ENCODE measurements at regions not wholly inside any gene's neighbourhood (a gene's known extent, or its start where the extent isn't known, plus 50 kb on each side); places are given as distances from the start of the nearest gene placed in this dataset.

- DNase-seq (ENCODE audit: low spot score) (no peak), ATAC-seq (peak; percentile 13)
- intact Hi-C loops (cut with DNase I): no loop called here
Observed at GRCh38 chr16:85173146-85173980, 61.1 kb upstream of the CIBAR2 start.

- intact Hi-C loops (cut with DNase I): no loop called here
- no peak for DNase-seq (ENCODE audit: low spot score)
- peak; percentile 5 for ATAC-seq
Observed at GRCh38 chr16:85173981-85174751, 61.9 kb upstream of the CIBAR2 start.

GRCh38 chr16:85174871-85175723 is 62.8 kb upstream of the CIBAR2 start:
- intact Hi-C loops (cut with DNase I): no loop called here
- ATAC-seq: no peak
- DNase-seq (ENCODE audit: low spot score): no peak

GRCh38 chr16:85175724-85176233 is 63.5 kb upstream of the CIBAR2 start:
- DNase-seq (ENCODE audit: low spot score) (no peak), ATAC-seq (no peak)
- intact Hi-C loops (cut with DNase I): no loop called here

- intact Hi-C loops (cut with DNase I): no loop called here
- ATAC-seq (peak; percentile 41), DNase-seq (ENCODE audit: low spot score) (no peak)
Observed at GRCh38 chr16:85176541-85177447, 64.5 kb upstream of the CIBAR2 start.

- ATAC-seq (no peak), DNase-seq (ENCODE audit: low spot score) (no peak)
- intact Hi-C loops (cut with DNase I): no loop called here
Observed at GRCh38 chr16:85177448-85177846, 65.2 kb upstream of the CIBAR2 start.

- no peak for ATAC-seq
- intact Hi-C loops (cut with DNase I): no loop called here
- DNase-seq (ENCODE audit: low spot score): no peak
Observed at GRCh38 chr16:85178006-85178591, 65.8 kb upstream of the CIBAR2 start.

GRCh38 chr16:85178596-85178995 is 66.3 kb upstream of the CIBAR2 start:
- intact Hi-C loops (cut with DNase I): no loop called here
- DNase-seq (ENCODE audit: low spot score): no peak
- ATAC-seq: no peak

GRCh38 chr16:85179344-85180046 is 67.2 kb upstream of the CIBAR2 start:
- ATAC-seq (no peak), DNase-seq (ENCODE audit: low spot score) (no peak)
- intact Hi-C loops (cut with DNase I): no loop called here

- ATAC-seq (no peak), DNase-seq (ENCODE audit: low spot score) (no peak)
- intact Hi-C loops (cut with DNase I): no loop called here
Observed at GRCh38 chr16:85180047-85180826, 68.0 kb upstream of the CIBAR2 start.

GRCh38 chr16:85180827-85181738 is 68.8 kb upstream of the CIBAR2 start:
- DNase-seq (ENCODE audit: low spot score) (no peak), ATAC-seq (no peak)
- intact Hi-C loops (cut with DNase I): no loop called here

- ATAC-seq (no peak), DNase-seq (ENCODE audit: low spot score) (no peak)
- intact Hi-C loops (cut with DNase I): no loop called here
Observed at GRCh38 chr16:85181739-85182129, 69.5 kb upstream of the CIBAR2 start.

GRCh38 chr16:85182286-85182685 is 70.0 kb upstream of the CIBAR2 start:
- intact Hi-C loops (cut with DNase I): no loop called here
- no peak for ATAC-seq
- DNase-seq (ENCODE audit: low spot score): no peak

- intact Hi-C loops (cut with DNase I): no loop called here
- DNase-seq (ENCODE audit: low spot score) (no peak), ATAC-seq (no peak)
Observed at GRCh38 chr16:85182774-85183173, 70.5 kb upstream of the CIBAR2 start.

- intact Hi-C loops (cut with DNase I): no loop called here
Observed at GRCh38 chr16:85183564-85183963, 71.3 kb upstream of the CIBAR2 start.

GRCh38 chr16:85184404-85184803 is 72.1 kb upstream of the CIBAR2 start:
- intact Hi-C loops (cut with DNase I): no loop called here
- ATAC-seq: no peak
- DNase-seq (ENCODE audit: low spot score): no peak

More at GRCh38 chr16:85183564-85183963, 71.3 kb upstream of the CIBAR2 start:
- DNase-seq (ENCODE audit: low spot score) (no peak), ATAC-seq (no peak)
